T-helper 1 cell treated with Interleukin-12 subunit alpha and Interleukin-12 subunit beta and Interleukin-4 antibody, amounts not matched to agents 30 μg/mL and 1 μg/mL, for 36 hours (primary cell): ENCODE measurements at regions not wholly inside any gene's neighbourhood (a gene's known extent, or its start where the extent isn't known, plus 50 kb on each side); places are given as distances from the start of the nearest gene placed in this dataset.
"Not testable (repeated sequence)": the region's sequence is repeated elsewhere in the genome, so short reads cannot be mapped to it uniquely, and the experiment has no call there.

Experiments
- H3K27ac Mint-ChIP-seq: one replicate; pipeline ENCODE4 v1.8.0; 2021; ENCODE audit warnings: mild to moderate bottlenecking, mixed read lengths
- H3K27me3 Mint-ChIP-seq: one replicate; pipeline ENCODE4 v1.8.0; 2021; ENCODE audit warnings: low read depth, mixed read lengths
- H3K36me3 Mint-ChIP-seq: one replicate; pipeline ENCODE4 v1.8.0; 2021; ENCODE audit warnings: low read depth, mixed read lengths
- H3K4me1 Mint-ChIP-seq: one replicate; pipeline ENCODE4 v1.8.0; 2021; ENCODE audit warnings: low read depth, mixed read lengths
- H3K4me3 Mint-ChIP-seq: one replicate; pipeline ENCODE4 v1.8.0; 2021; ENCODE audit warnings: mild to moderate bottlenecking, moderate library complexity, mixed read lengths
- H3K9me3 Mint-ChIP-seq: one replicate; pipeline ENCODE4 v1.8.0; 2021; ENCODE audit warnings: mixed read lengths

DNA sequence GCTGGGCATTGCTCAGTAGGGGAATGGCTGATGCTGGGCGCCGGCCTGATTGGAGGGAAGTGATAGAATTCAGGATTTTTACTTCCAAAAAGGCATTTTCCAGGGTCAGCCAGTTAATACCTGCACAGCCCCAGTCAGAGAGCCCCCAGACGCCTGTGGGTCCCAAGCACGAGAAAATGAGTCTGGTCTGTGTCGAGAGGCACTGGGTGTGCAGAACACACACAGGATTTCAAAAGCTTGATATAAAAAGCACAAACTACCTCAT, 164.6 kb upstream of the TNRC6C start:
- H3K9me3 Mint-ChIP-seq: no peaks in the 10 kb centered on the region
- H3K27ac Mint-ChIP-seq: no peak overlapping the region
- H3K4me3 Mint-ChIP-seq: no peak overlapping the region
- H3K4me1 Mint-ChIP-seq: no peaks in the 10 kb centered on the region
- H3K36me3 Mint-ChIP-seq: no peaks in the 10 kb centered on the region
- peaks cover 30% of the 10 kb centered on the region for H3K27me3 Mint-ChIP-seq

GRCh38 chr17:77794846-77795245, 163.7 kb upstream of the TNRC6C start:
- Mint-ChIP-seq H3K36me3 (no peaks in the 10 kb centered on the region), H3K4me3 (no peak overlapping the region), H3K9me3 (no peaks in the 10 kb centered on the region), H3K27ac (no peak overlapping the region), H3K27me3 (peaks cover 26% of the 10 kb centered on the region), H3K4me1 (no peaks in the 10 kb centered on the region)

DNA sequence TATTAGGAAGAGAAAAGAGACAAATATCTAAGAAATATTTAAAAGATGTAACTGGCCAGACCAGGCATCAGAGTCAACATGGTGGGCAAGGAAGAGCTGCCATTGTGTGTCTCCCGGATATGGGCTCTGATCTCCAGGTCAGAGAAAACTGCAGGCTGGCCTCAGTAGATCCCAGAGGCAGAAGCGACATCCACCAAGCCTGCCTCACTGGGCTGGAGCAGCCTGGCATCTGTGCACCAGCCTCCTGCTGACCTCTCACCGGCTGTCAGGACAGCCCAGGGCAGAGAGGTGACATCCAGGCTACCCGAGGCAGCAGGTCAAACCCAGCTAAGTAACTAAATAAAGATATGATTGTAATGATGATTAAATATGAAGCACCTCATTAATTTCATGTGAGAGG, 162.8 kb upstream of the TNRC6C start:
- Mint-ChIP-seq H3K9me3 (no peaks in the 10 kb centered on the region), H3K4me3 (no peak overlapping the region), H3K27ac (no peak overlapping the region), H3K36me3 (no peaks in the 10 kb centered on the region), H3K4me1 (no peaks in the 10 kb centered on the region), H3K27me3 (peaks cover 22% of the 10 kb centered on the region)

- Mint-ChIP-seq H3K4me1 (no peaks in the 10 kb centered on the region), H3K4me3 (no peak overlapping the region), H3K27me3 (peaks cover 28% of the 10 kb centered on the region), H3K9me3 (no peaks in the 10 kb centered on the region), H3K27ac (no peak overlapping the region), H3K36me3 (no peaks in the 10 kb centered on the region)
Measured at GRCh38 chr17:77796176-77796860, 162.2 kb upstream of the TNRC6C start.

DNA sequence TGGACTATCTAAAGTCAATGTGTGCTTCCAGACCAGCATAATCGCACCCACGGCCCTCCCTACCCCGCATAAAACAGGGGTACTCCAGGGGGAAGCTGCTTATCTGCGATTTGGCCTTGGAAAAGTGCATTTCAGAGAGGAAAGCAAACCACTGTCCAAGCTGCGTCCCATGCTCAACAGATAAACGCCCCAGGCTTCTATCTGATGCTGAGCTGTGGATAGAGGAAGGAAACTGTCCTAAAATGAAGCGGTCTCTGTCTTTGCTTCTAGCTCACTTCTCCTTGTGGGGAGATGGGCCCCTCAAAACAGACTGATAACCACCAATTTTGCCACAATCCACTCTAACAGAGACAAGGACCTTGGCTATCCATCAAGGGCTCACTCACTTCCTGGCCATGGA, 160.5 kb upstream of the TNRC6C start:
- H3K4me1 Mint-ChIP-seq: no peaks in the 10 kb centered on the region
- no peak overlapping the region for H3K27ac Mint-ChIP-seq
- no peaks in the 10 kb centered on the region for H3K36me3 Mint-ChIP-seq
- H3K27me3 Mint-ChIP-seq: peaks cover 43% of the 10 kb centered on the region
- H3K9me3 Mint-ChIP-seq: no peaks in the 10 kb centered on the region
- H3K4me3 Mint-ChIP-seq: no peak overlapping the region

DNA sequence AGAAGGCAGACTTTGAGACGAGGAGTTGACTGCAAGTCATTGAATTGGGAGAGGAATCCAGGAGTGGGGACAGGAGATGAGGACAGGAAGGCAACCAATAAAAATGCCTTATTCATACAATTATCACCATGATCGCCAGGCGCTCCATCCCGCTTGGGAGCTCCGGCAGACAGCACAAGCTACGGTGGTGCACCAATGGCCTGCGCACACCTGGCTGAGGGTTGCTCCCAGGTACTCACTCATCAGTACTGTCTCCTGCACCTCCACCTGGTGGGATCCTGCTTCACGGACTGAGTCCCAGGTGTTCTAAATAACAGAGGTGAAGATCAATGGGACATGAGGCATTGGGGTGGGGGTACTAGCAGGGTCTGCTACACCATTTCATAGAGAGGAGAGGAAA, 160.0 kb upstream of the TNRC6C start:
- H3K36me3 Mint-ChIP-seq: no peaks in the 10 kb centered on the region
- peaks cover 40% of the 10 kb centered on the region for H3K27me3 Mint-ChIP-seq
- no peak overlapping the region for H3K27ac Mint-ChIP-seq
- H3K9me3 Mint-ChIP-seq: no peaks in the 10 kb centered on the region
- H3K4me3 Mint-ChIP-seq: no peak overlapping the region
- H3K4me1 Mint-ChIP-seq: no peaks in the 10 kb centered on the region

DNA sequence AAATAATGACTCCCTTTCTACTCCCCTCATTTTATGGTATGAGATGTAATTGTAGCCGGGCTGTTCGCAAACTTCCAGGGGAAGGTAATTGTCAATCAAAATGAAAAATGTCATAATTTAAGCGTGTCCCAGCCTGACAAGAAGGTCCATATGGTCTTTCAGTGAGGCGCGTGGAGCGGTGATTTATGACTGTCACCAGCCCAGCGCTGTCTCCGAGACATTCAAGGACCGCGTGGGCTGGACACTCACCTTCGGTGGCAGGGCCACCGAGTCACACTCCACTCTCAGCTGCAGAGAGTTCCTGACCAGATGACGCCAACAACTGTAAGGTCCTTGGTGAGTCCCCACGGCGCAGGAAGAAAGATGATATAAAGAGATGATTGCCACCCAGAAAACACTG, 157.7 kb upstream of the TNRC6C start:
- Mint-ChIP-seq H3K36me3 (no peaks in the 10 kb centered on the region), H3K4me1 (no peaks in the 10 kb centered on the region), H3K27me3 (peaks cover 41% of the 10 kb centered on the region), H3K9me3 (no peaks in the 10 kb centered on the region), H3K4me3 (no peak overlapping the region), H3K27ac (no peak overlapping the region)

DNA sequence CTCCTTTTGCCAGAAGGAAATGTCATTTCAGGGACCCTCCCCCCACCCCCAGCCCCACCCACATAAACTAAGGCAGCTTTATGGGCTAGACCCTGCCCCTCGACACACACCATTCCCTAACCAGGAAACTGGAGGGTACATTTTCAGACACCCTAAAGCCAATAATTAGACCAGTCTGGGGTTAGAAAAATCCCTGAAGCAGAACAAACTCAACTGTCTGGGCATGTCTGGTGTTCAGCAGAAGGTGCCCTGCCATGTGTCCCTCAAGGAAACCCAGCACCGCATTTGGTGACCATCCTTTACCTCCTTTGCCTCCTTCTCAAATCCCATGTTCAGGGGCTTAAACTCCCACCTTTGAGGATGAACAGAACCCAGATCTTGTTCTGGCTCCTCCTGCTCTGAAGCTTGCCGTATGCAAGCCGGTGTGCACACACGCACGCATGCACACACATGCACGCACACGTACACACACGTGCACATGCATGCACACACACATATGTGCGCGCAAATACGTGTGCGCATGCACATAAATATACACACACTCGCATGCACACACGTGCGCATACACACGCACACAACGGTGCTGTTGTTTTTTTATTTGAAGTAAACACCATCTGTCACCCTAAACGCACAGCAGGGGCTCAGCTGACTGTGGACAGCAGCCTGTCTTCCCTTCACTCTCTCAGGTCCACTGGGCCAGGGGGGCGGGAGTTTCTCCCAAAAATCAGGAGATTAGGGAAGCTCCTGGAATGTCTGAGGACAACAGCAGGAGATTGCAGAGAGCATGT, 156.8 kb upstream of the TNRC6C start:
- H3K27ac Mint-ChIP-seq: no peak overlapping the region
- no peaks in the 10 kb centered on the region for H3K36me3 Mint-ChIP-seq
- peaks cover 41% of the 10 kb centered on the region for H3K27me3 Mint-ChIP-seq
- H3K4me3 Mint-ChIP-seq: no peak overlapping the region
- H3K9me3 Mint-ChIP-seq: no peaks in the 10 kb centered on the region
- no peaks in the 10 kb centered on the region for H3K4me1 Mint-ChIP-seq

GRCh38 chr17:77802333-77802615, 156.2 kb upstream of the TNRC6C start:
- Mint-ChIP-seq H3K27ac (no peak overlapping the region), H3K36me3 (no peaks in the 10 kb centered on the region), H3K27me3 (peaks cover 41% of the 10 kb centered on the region), H3K9me3 (no peaks in the 10 kb centered on the region), H3K4me1 (no peaks in the 10 kb centered on the region), H3K4me3 (no peak overlapping the region)

DNA sequence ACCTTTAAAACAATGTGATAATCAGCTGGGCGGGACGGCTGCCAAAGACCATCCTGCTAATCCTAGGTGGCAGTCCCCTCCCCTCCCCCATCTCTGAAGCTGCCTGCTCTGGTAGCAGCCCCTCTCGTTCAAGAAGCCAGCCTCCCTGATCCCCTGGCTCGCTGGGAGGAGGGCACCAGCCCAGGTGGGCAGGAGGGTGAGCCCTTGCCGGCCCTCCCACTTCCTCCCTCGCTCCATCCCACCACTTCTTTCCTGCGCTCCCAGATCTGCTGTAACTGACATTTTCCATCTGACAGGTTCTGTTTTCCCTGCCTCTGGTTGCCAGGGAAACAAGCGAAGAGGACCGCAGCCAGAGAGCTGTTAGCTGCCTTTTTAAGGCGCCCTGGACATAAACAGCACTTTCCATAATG, 155.7 kb upstream of the TNRC6C start:
- H3K27ac Mint-ChIP-seq: no peak overlapping the region

GRCh38 chr17:77803726-77804125, 154.8 kb upstream of the TNRC6C start:
- Mint-ChIP-seq H3K36me3 (no peaks in the 10 kb centered on the region), H3K4me1 (no peaks in the 10 kb centered on the region), H3K27me3 (peaks cover 37% of the 10 kb centered on the region), H3K27ac (no peak overlapping the region), H3K9me3 (no peaks in the 10 kb centered on the region), H3K4me3 (no peak overlapping the region)

More for the DNA sequence above, 155.7 kb upstream of the TNRC6C start:
- H3K27me3 Mint-ChIP-seq: peaks cover 39% of the 10 kb centered on the region
- H3K9me3 Mint-ChIP-seq: no peaks in the 10 kb centered on the region
- H3K4me3 Mint-ChIP-seq: no peak overlapping the region
- no peaks in the 10 kb centered on the region for H3K4me1 Mint-ChIP-seq
- no peaks in the 10 kb centered on the region for H3K36me3 Mint-ChIP-seq

GRCh38 chr17:77804796-77805426, 153.6 kb upstream of the TNRC6C start:
- Mint-ChIP-seq H3K36me3 (no peaks in the 10 kb centered on the region), H3K4me1 (no peaks in the 10 kb centered on the region), H3K9me3 (no peaks in the 10 kb centered on the region), H3K4me3 (no peak overlapping the region), H3K27ac (no peak overlapping the region), H3K27me3 (peaks cover 37% of the 10 kb centered on the region)

GRCh38 chr17:77805970-77806369, 152.5 kb upstream of the TNRC6C start:
- H3K27ac Mint-ChIP-seq, H3K36me3 Mint-ChIP-seq, H3K4me1 Mint-ChIP-seq, H3K4me3 Mint-ChIP-seq, H3K9me3 Mint-ChIP-seq: not testable (repeated sequence)
- peaks cover 32% of the 10 kb centered on the region for H3K27me3 Mint-ChIP-seq

DNA sequence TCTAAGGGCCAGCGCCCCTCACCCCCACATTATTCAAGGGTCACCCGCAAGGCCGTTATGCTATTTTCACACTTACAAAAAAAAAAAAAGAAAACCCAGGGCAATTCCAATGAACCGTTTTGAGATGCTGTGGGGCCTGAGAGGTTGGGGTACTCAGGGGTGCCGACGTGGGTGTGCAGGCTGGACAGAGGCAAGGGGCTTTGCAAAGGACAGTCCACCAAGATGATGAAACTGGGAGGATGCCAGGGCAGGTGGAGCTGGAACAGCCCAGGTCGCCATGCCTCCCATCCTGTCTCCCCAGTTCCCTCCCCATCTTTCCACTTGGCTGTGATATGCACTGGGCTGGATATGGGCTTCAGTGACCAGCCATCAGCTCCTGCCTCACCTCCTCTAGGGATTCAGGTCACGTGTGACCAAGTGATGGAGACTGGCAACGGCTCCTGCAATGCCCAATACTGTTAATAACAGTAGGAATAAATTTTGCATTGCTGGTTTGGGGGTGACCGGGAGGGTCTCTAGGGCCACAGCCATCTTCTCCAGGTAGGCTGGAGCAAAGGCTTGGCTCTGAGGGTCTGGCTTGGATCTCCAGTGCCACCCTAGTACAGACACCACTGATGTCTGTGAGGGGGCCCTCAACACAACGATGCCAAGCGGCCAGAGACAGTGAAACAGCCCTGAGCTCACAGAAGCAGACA, 151.3 kb upstream of the TNRC6C start:
- H3K27ac Mint-ChIP-seq: no peak overlapping the region
- H3K27me3 Mint-ChIP-seq: peaks cover 22% of the 10 kb centered on the region
- no peaks in the 10 kb centered on the region for H3K4me1 Mint-ChIP-seq
- no peak overlapping the region for H3K4me3 Mint-ChIP-seq
- no peaks in the 10 kb centered on the region for H3K36me3 Mint-ChIP-seq
- no peaks in the 10 kb centered on the region for H3K9me3 Mint-ChIP-seq
